Hepatic stellate cell (primary cell): ENCODE measurements at regions not wholly inside any gene's neighbourhood (a gene's known extent, or its start where the extent isn't known, plus 50 kb on each side); places are given as distances from the start of the nearest gene placed in this dataset.
A peak's percentile ranks its signal among the peaks of the same experiment; 100 is the strongest.

Experiments
- DNase-seq: peaks from one replicate; pipeline ENCODE4 v3.0.0; 2011; ENCODE audit warnings: low spot score

- DNase-seq = no peak
These were observed 95.5 kb downstream of the CEBPB start for GRCh38 chr20:50286174-50286511.

- DNase-seq = peak; percentile 99
These were observed 96.0 kb downstream of the CEBPB start for GRCh38 chr20:50286609-50287008.

GRCh38 chr20:50287512-50287911 is 96.9 kb downstream of the CEBPB start:
- DNase-seq = no peak

DNA sequence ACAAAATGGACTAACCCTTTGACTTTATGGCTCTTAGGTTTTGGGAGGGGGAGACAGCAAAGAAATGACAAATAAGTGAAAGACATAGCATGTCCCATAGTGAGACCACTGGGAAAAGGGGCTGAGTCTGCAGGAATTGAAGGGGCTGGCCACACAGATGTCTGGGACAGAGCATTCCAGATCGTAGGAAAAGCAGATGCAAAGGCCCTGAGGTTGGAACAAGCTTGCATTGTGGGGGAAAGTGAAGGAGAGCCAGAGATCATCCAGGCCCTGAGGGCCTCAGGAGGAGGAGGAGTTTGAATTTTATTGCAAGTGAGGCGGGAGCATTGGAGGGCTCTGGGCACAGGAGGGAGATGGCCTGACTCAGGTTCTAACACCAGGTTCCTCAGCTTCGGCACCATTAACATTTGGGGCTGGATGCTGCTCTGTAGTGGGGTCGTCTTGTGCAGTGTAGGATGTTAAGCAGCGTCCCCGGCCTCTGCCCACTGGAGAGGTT is 97.5 kb downstream of the CEBPB start:
- no peak for DNase-seq

DNA sequence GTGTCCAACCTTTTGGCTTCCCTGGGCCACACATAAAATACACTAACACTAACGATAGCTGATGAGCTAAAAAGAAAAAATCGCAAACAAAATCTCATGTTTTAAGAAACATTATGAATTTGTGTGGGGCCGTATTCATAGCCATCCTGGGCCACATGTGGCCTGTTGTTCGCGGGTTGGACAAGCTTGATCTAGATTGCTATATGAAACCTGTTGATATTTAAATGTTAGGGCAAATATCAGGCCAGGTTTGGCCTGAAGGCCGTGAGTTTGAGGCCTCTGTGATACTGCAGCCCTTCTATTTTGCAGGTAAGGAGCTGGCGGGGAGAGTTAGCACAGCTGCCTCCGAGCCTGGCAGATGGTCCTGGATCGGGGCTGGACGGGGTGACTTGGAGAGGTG is 99.0 kb downstream of the CEBPB start:
- no peak for DNase-seq

DNA sequence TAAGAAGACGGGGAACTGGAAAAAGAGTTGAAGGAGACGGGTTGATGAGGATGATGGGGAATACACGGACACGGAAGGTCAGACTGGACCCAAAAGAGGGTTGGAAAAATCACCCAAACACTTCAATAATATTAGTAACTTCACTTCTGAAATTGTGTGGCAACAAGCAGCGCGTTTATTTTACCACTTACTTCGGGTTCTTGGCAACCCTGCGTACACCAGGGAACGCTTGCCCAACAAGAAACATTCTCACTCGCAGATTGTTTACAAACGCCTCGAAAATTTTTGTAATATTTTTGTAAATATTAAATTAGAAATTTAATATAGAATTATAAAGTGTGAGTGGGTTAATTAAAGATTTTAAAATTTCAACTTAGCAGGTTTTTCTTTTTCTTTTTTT is 99.5 kb downstream of the CEBPB start:
- DNase-seq = no peak

DNA sequence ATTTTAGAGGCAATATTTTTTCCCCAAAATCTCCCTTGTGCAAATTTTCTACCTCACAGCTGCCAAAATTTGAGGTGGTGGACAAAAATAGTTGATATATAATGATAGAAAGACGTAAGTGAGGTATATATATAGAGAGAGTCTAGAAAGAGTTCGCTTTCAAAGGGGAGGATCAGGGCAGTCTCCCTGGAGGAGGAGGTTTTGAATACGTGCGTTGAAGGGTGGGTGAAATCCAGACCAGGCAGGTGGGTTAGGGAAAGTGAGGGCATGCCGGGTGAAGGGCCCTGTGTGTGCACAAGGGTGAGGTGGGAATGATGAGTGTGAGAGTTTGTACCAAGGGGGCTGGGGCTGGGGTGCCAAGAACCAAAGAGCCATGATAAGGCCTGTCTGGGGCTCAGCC is 100.2 kb downstream of the CEBPB start:
- DNase-seq = no peak

DNA sequence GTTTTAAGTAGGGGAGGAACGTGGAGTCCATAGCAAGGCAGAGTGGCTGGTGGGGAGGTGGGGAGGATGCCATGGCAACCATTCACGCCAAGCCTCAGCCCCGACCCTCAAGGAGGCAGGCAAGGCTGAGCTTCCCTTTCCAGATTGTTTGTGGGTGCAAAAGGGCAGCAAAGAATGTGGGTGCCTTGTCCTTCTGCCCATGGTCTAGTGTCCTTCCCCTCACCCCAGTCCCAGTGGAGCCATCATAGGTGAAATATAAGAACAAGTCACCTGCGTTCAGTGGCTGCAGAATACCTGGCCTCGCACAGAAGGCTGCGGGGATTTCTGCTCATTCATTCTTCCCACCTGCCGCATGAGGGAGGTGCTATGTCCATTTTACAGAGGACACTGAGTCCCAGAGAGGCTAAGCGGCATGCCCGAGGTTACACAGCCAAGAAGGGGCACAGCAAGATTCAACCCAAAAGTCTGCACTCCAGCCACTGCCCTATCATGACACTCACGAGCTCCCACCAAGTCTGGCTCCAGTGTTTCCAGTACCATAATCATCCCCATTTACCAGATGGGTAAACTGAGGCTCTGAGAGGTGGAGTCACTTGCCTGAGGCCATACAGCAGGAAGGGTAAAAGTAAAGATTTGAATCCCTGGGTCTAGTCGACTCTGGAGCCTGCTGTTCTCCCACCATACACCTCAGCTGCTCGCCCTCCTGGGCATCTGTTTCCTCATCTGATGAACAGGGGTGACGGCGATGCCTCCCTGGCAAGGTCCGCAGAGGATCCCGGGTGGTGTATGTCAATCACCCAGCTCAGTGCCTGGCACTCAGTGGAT is 100.8 kb downstream of the CEBPB start:
- no peak for DNase-seq

DNA sequence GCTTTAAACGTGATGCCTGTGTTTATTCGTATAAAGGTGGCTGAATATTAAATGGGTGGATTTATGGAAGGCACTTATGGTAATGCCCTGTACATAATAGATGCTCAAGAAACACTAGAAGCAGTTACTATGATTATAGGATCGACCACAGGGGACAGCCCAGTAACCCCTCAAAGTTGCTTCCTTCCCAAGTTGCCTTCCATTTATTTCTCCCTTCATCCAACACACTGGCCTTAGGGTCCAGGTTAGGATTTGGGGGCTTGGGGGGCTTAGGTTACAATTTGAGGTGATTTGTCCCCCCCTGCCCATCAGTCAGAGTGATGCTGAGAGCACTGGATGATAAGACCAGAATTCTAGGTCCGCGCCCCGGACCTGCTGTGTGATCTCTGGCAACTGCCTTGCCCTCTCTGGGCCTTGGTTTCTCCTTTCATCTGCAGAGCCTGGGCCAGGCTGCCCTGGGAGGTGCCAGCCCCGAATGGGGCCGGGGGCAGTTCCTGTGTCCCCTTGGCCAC is 101.5 kb downstream of the CEBPB start:
- DNase-seq = no peak

- peak; percentile 90 for DNase-seq
These were observed 102.1 kb downstream of the CEBPB start for GRCh38 chr20:50292591-50293283.

DNA sequence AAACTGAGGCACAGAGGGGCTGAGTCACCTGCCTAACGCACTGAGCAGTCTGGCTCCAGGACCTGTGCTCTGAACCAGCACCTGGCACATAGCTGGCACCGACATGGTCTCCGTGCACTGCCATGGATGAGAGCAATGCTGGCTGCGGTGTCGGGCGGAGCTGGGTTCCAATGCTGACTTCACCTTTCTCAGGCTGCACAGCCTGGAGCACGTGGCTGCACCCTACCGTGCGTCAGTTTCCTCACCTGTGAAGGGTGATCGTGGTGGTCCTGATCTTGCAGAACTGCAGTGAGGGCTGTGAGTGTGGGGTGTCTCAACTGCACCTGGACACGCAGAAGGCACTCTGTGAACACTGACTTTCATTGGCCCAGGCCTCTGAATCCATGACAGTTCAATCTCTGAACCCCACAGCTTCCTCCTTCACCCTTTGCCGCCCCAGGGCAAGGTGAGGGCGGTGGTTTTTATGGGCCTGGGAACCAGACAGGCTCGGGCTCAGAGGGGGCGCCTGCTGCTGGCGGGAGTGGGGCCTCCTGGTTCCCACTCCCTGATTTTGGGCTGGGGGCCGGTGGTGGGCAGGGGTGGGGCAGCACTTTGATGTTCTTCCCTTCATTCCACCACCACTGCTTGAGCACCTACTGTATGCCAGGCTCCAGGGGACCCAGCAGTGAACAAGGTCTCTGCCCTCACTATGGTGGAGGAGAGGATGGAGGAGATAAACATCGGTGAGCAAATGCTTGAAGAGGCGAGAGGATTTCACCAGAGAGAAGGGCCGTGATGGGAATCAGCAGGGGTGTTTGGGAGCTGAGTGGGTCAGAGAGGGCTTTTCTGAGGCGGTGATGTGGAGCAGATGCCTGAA is 102.9 kb downstream of the CEBPB start:
- no peak for DNase-seq

- no peak for DNase-seq
These were observed 103.8 kb downstream of the CEBPB start for GRCh38 chr20:50294164-50295088.

DNA sequence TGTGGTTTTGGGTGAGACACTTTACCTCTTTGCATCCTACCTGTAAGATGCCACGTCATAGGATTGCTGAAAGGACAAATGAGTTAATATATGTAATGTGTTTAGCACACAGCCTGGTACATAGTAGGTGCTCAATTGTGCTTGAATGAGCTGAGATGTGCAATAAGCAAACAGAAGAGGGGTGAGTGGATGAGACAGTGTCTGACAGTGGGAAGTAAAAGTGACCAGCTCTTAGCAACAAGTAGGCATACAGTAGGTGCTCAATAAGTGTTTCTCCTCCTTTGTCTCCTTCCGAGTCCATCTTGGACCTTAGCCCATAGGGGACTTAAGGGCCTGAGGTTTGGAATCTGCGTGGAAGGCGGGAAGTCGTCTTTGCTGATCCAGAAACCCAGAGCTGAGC is 104.7 kb downstream of the CEBPB start:
- DNase-seq = no peak

- no peak for DNase-seq
These were observed 105.3 kb downstream of the CEBPB start for GRCh38 chr20:50295762-50296449.

- DNase-seq = no peak
These were observed 106.1 kb downstream of the CEBPB start for GRCh38 chr20:50296450-50297375.

GRCh38 chr20:50297498-50298376 is 107.1 kb downstream of the CEBPB start:
- no peak for DNase-seq

GRCh38 chr20:50298554-50299324 is 108.1 kb downstream of the CEBPB start:
- DNase-seq = no peak

GRCh38 chr20:50299325-50299629 is 108.6 kb downstream of the CEBPB start:
- no peak for DNase-seq
